GM18498 (cell line): ENCODE measurements at regions not wholly inside any gene's neighbourhood (a gene's known extent, or its start where the extent isn't known, plus 50 kb on each side); places are given as distances from the start of the nearest gene placed in this dataset.

Experiments
- ATAC-seq: cut with Tn5 transposase; IDR thresholded peaks from one replicate; pipeline ENCODE4 v1.9.1; 2021; ENCODE audit warnings: mild to moderate bottlenecking, moderate library complexity; ENCODE audit not compliant: unreplicated experiment

DNA sequence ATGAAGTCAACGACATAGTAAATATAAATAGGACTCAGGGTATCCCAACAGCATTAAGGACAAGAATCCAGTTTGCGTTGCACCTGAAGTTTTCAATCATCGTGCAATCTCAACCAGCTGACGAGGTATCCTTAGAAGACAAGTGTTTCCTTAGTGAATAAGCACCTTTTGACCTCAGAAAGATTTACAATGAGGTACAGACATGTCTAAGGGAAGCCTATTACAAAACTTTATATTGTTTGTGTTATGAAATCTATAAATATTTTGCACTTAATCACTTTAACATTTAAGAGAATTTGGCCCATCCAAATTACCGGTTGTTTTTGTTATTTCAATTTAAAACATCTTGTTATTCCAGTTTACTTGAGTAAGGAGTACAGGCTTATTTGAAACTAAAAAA, 64.9 kb upstream of the PRICKLE2 start:
- ATAC-seq, result no peak

DNA sequence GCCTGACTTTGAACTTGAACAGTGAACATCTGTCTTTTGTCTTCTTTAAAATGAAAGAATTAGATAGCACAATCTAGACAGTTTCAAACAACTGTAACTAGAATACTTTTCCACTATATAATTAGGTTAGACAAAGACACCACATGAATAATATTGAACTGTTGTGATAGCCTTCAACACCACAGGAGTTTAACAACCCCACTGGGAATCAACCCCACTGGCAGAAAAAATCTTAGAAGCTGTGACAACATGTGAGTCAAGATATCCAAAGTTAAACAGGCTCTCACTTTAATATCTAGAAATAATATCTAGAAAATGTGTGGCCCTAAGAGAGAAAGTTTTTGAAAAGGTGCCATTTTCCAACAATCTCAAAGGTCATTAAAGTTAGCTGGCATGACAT, 64.4 kb upstream of the PRICKLE2 start:
- no peak for ATAC-seq

DNA sequence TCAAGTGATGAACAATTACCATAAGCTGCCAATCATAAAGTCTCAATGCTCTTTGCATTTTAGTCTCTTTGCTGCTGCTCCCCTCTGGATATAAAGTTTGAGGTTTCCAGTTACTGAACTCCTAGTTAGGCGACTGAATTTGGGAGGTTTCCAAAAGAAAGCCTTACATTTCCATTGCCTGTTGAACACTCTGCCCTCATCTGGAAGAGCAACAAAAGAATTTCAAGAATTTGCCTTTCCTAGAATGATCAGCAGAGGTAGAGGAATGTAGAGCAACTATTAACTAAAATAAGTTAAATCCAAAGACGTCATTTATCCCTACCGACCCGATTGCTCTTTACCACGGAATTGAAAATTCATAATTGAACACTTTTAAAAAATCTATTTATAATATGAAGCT, 53.4 kb upstream of the PRICKLE2 start:
- no peak for ATAC-seq

DNA sequence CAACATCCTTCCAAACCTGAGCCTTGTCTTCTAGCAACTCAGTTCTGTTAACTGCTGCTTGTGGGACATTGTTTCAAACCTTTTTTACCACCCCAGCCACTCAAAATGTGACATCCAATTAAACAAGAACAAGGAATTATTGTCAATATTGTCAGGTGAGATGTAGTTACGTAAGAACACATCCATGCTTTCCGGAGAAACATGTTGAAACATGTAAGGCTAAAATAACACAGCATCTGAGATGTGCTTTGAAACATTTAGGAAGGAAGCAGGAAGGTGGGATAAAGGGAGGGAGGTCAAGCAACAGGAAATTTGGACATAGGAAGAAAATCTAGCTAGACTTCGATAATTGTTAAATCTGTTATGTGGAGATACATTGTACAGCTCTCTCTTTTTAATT, 50.9 kb upstream of the PRICKLE2 start:
- no peak for ATAC-seq
